Nephron (organoid): ENCODE measurements at regions not wholly inside any gene's neighbourhood (a gene's known extent, or its start where the extent isn't known, plus 50 kb on each side); places are given as distances from the start of the nearest gene placed in this dataset.

ENCODE experiments used
- H3K27ac Mint-ChIP-seq, 3 experiments: 2 replicates each; pipeline ENCODE4 v1.8.0; 2020; ENCODE audit warnings: mixed read lengths in 3 of 3, mild to moderate bottlenecking in 2 of 3, moderate library complexity in 1 of 3
- H3K27me3 Mint-ChIP-seq: 2 replicates; pipeline ENCODE4 v1.8.0; 2021; ENCODE audit warnings: low read depth, mild to moderate bottlenecking, moderate library complexity, mixed read lengths
- H3K36me3 Mint-ChIP-seq: 2 replicates; pipeline ENCODE4 v1.8.0; 2020; ENCODE audit warnings: low read depth, mixed read lengths
- H3K4me1 Mint-ChIP-seq: 2 replicates; pipeline ENCODE4 v1.8.0; 2020; ENCODE audit warnings: mixed read lengths
- H3K4me3 Mint-ChIP-seq, 3 experiments: 2 replicates each; pipeline ENCODE4 v1.8.0; 2020; ENCODE audit warnings: mild to moderate bottlenecking in 3 of 3, mixed read lengths in 3 of 3, moderate library complexity in 2 of 3
- H3K9me3 Mint-ChIP-seq: 2 replicates; pipeline ENCODE4 v1.8.0; 2020; ENCODE audit warnings: mixed read lengths
- CTCF ChIP-seq, 3 experiments: fragments of 200-600 bp; sonication (generic); IDR thresholded peaks; one replicate each; pipeline ENCODE4 v1.5.0; 2021; ENCODE audit warnings: antibody characterized with exemption in 3 of 3; ENCODE audit not compliant: unreplicated experiment in 3 of 3

GRCh38 chr12:20189767-20190166, 178.6 kb upstream of the PDE3A start:
- no peaks in the 10 kb centered on the region for H3K36me3 Mint-ChIP-seq

GRCh38 chr12:20194171-20194570, 174.2 kb upstream of the PDE3A start:
- no peaks in the 10 kb centered on the region for H3K27me3 Mint-ChIP-seq
- no peak overlapping the region for H3K4me3 Mint-ChIP-seq
- H3K9me3 Mint-ChIP-seq, result peaks cover 21% of the 10 kb centered on the region
- peaks cover 7% of the 10 kb centered on the region for H3K4me1 Mint-ChIP-seq
- TF ChIP-seq CTCF (IDR thresholded peaks at IDR 0.05; ENCODE audit: unreplicated experiment in 3 of 3), result peak in 1 of 3 experiments; percentile 26
- no peaks in the 10 kb centered on the region for H3K36me3 Mint-ChIP-seq
- H3K27ac Mint-ChIP-seq, result no peak overlapping the region

More at GRCh38 chr12:20189767-20190166, 178.6 kb upstream of the PDE3A start:
- Mint-ChIP-seq H3K9me3 (no peaks in the 10 kb centered on the region), H3K27me3 (peaks cover 3% of the 10 kb centered on the region), H3K27ac (peak overlapping the region in 2 of 3 experiments; percentile 8 to 41), H3K4me3 (no peak overlapping the region), H3K4me1 (peaks cover 7% of the 10 kb centered on the region)
- no peak for TF ChIP-seq CTCF (IDR thresholded peaks at IDR 0.05; ENCODE audit: unreplicated experiment in 3 of 3)

- Mint-ChIP-seq H3K4me1 (no peaks in the 10 kb centered on the region), H3K4me3 (no peak overlapping the region), H3K27me3 (no peaks in the 10 kb centered on the region), H3K9me3 (peaks cover 25% of the 10 kb centered on the region), H3K27ac (no peak overlapping the region), H3K36me3 (no peaks in the 10 kb centered on the region)
- no peak for TF ChIP-seq CTCF (IDR thresholded peaks at IDR 0.05; ENCODE audit: unreplicated experiment in 3 of 3)
These were observed 171.6 kb upstream of the PDE3A start for GRCh38 chr12:20196767-20197166.

DNA sequence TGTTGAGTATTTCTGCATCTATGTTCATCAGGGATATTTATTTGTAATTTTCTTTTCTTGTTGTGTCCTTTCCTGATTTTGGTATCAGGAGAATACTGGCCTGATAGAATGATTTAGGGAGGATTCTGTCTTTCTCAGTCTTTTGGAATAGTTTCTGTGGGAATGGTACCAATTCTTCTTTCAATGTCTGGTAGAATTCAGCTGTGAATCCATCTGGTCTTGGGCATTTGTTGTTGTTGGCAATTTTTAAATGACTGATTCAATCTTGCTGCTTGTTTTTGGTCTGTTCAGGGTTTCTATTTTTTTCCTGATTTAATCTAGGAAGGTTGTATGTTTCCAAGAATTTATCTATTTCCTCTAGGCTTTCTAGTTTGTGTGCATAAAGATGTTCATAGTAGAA, 170.9 kb upstream of the PDE3A start:
- peaks cover 25% of the 10 kb centered on the region for H3K9me3 Mint-ChIP-seq
- H3K4me3 Mint-ChIP-seq, result no peak overlapping the region
- TF ChIP-seq CTCF (IDR thresholded peaks at IDR 0.05; ENCODE audit: unreplicated experiment in 3 of 3), result no peak
- no peaks in the 10 kb centered on the region for H3K27me3 Mint-ChIP-seq
- no peaks in the 10 kb centered on the region for H3K4me1 Mint-ChIP-seq
- H3K27ac Mint-ChIP-seq, result no peak overlapping the region
- H3K36me3 Mint-ChIP-seq, result no peaks in the 10 kb centered on the region

DNA sequence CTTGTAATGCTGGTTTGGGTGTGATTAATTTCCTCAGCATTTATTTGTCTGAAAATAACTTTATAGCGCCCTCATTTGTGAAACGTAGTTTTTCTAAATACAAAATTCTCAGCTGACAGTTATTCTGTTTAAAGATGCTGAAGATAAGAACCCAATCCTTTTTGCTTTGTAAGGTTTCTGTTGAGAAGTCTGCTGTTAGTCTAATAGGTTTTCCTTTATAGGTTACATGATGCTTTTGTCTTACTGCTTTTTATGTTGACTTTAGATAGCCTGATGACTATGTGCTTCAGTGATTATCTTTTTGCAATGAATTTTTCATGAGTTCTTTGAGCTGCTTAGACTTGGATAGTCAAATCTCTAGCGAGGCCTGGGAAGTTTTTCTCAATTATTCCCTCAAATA, 168.6 kb upstream of the PDE3A start:
- no peaks in the 10 kb centered on the region for H3K4me1 Mint-ChIP-seq
- H3K9me3 Mint-ChIP-seq, result peaks cover 25% of the 10 kb centered on the region
- H3K27me3 Mint-ChIP-seq, result peaks cover 4% of the 10 kb centered on the region
- H3K27ac Mint-ChIP-seq, result no peak overlapping the region
- no peaks in the 10 kb centered on the region for H3K36me3 Mint-ChIP-seq
- no peak for TF ChIP-seq CTCF (IDR thresholded peaks at IDR 0.05; ENCODE audit: unreplicated experiment in 3 of 3)
- H3K4me3 Mint-ChIP-seq, result no peak overlapping the region

DNA sequence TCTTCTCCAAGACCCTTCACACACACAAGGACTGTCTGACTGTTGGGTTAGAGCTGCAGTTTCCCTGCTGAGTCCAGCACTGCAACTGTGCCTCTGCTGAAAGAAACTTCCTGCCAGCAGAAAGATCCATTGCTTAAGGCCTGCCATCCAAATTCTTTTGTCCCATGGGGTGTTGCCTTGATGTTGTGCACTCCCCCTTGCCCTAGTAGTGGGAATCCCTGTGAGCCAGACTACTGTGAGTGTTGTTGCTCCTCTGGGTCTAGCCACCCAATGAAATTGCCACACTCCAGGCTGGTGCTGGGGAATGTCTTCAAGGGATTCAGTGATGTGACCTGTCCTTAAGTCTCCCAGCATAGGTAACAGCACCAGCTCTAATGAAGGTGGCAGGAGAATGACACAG, 166.6 kb upstream of the PDE3A start:
- Mint-ChIP-seq H3K36me3 (no peaks in the 10 kb centered on the region), H3K4me3 (no peak overlapping the region), H3K4me1 (peaks cover 4% of the 10 kb centered on the region), H3K9me3 (peaks cover 12% of the 10 kb centered on the region), H3K27ac (no peak overlapping the region), H3K27me3 (peaks cover 4% of the 10 kb centered on the region)
- TF ChIP-seq CTCF (IDR thresholded peaks at IDR 0.05; ENCODE audit: unreplicated experiment in 3 of 3), result no peak
